Spleen (tissue), 11 donors: ENCODE measurements at regions not wholly inside any gene's neighbourhood (a gene's known extent, or its start where the extent isn't known, plus 50 kb on each side); places are given as distances from the start of the nearest gene placed in this dataset.

Experiments used
- DNase-seq: peaks from one replicate; pipeline ENCODE4 v3.0.0-alpha.2; 2020
- H3K27ac ChIP-seq, 8 donors: fragments of 200-600 bp; sonication (generic) in 7 of 8; 1 replicate in 4 of 8; 2 replicates in 4 of 8; pipeline versions ENCODE4 v1.5.0 to v1.8.0; 2016 to 2021; ENCODE audit warnings: inconsistent platforms in 4 of 8, mild to moderate bottlenecking in 4 of 8, moderate library complexity in 1 of 8
- H3K27me3 ChIP-seq, 7 donors: fragments of 200-600 bp; sonication (generic) in 6 of 7; replicated peaks in 1 of 7; 1 replicate in 4 of 7; 2 replicates in 3 of 7; pipeline versions ENCODE4 v1.5.0 to v1.8.0; 2016 to 2021; ENCODE audit warnings: inconsistent platforms in 3 of 7, mild to moderate bottlenecking in 1 of 7
- H3K36me3 ChIP-seq, 6 donors: fragments of 200-600 bp; sonication (generic) in 5 of 6; 1 replicate in 4 of 6; 2 replicates in 2 of 6; pipeline versions ENCODE4 v1.5.0 to v1.8.0; 2016 to 2021; ENCODE audit warnings: inconsistent platforms in 2 of 6
- H3K4me1 ChIP-seq, 6 donors: fragments of 200-600 bp; sonication (generic) in 5 of 6; 1 replicate in 3 of 6; 2 replicates in 3 of 6; pipeline versions ENCODE4 v1.5.0 to v1.8.0; 2016 to 2021; ENCODE audit warnings: inconsistent platforms in 3 of 6
- H3K4me3 ChIP-seq, 8 donors: fragments of 200-600 bp; sonication (generic) in 7 of 8; 1 replicate in 4 of 8; 2 replicates in 4 of 8; pipeline versions ENCODE4 v1.5.0 to v1.8.0; 2016 to 2021; ENCODE audit warnings: inconsistent platforms in 4 of 8, mild to moderate bottlenecking in 4 of 8, moderate library complexity in 2 of 8
- H3K9me3 ChIP-seq, 8 donors: fragments of 200-600 bp; sonication (generic) in 7 of 8; 1 replicate in 4 of 8; 2 replicates in 4 of 8; pipeline versions ENCODE4 v1.5.0 to v1.8.0; 2016 to 2021; ENCODE audit warnings: inconsistent platforms in 4 of 8
- POLR2A ChIP-seq, 3 donors: fragments of 450-650 bp; IDR thresholded peaks; one replicate each; pipeline ENCODE4 v1.5.1; 2017; ENCODE audit warnings: antibody characterized with exemption in 3 of 3, mild to moderate bottlenecking in 1 of 3
- POLR2AphosphoS5 ChIP-seq, 3 donors: sonication (generic); formaldehyde crosslinking; IDR thresholded peaks; one replicate each; pipeline ENCODE4 v1.5.1; 2017; ENCODE audit warnings: antibody characterized with exemption in 3 of 3
- WGBS, 5 donors: extraction: QIAGEN DNeasy Blood & Tissue Kit in 3 of 5; methylation state at CpG; one replicate each; pipeline versions ENCODE4 v1.1.5 to v1.1.7; 2013 to 2018; 5-methylcytosine and 5-hydroxymethylcytosine counted together
- intact Hi-C: fragments of 100-400 bp; cut with DNase I; formaldehyde crosslinking; loops from one replicate; pipeline ENCODE4 v1.15.0; 2023; ENCODE audit warnings: low total_unique reads
- TF ChIP-seq, protein P1 (sequence below), 11 experiments: fragments of 200-600 bp in 7 of 11; fragments of 450-650 bp in 4 of 11; sonication (generic) in 4 of 11; IDR thresholded peaks in 8 of 11; conservative IDR thresholded peaks in 3 of 11; 1 replicate in 7 of 11; 2 replicates in 4 of 11; pipeline versions ENCODE4 v1.4.0 to v1.8.0; 2016 to 2021; ENCODE audit warnings: antibody characterized with exemption in 11 of 11, inconsistent platforms in 4 of 11, mild to moderate bottlenecking in 1 of 11
- donor health status: healthy with polysubstance abuse.
- donor health status: DM: no; HTN: no; CAD: no; lungs with moderate emphysema.
- donor health status: DM: no; HTN: no; CAD: no.
- donor health status: Bipolar disorder and iron deficiency.
- donor health status: healthy.
- donor health status: DM: no; HTN: no; CAD: no.
- donor health status: DM: yes; HTN: yes; CAD: no.

DNA sequence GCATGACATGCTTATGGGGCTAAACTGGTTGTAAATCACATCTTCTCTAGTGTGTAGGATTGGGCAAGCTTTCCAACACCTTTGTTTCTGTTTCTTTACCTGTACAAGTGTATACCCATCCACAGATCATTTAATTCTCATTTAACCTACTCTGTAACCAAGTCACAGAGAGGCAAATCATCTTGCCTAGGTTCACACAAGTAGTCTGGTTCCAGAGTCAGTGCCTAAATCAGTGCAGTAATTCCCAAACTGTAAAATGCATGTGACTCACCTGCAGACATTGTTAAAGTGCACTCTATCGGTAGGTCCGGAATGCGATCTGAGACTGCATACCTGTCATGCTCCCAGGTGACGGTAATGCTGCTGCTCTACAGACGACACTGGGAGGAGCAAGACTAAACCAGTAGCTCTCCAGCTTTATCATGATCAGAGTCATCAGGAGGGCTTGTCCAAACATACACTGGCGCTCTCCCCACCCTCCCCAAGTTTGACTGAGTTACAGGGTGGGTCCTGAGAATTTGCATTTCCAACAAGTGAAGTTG is 107.9 kb upstream of the FREM1 start:
- TF ChIP-seq POLR2A (IDR thresholded peaks at IDR 0.05), result no peak
- TF ChIP-seq, protein P1, sequence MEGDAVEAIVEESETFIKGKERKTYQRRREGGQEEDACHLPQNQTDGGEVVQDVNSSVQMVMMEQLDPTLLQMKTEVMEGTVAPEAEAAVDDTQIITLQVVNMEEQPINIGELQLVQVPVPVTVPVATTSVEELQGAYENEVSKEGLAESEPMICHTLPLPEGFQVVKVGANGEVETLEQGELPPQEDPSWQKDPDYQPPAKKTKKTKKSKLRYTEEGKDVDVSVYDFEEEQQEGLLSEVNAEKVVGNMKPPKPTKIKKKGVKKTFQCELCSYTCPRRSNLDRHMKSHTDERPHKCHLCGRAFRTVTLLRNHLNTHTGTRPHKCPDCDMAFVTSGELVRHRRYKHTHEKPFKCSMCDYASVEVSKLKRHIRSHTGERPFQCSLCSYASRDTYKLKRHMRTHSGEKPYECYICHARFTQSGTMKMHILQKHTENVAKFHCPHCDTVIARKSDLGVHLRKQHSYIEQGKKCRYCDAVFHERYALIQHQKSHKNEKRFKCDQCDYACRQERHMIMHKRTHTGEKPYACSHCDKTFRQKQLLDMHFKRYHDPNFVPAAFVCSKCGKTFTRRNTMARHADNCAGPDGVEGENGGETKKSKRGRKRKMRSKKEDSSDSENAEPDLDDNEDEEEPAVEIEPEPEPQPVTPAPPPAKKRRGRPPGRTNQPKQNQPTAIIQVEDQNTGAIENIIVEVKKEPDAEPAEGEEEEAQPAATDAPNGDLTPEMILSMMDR (IDR thresholded peaks at IDR 0.05 in 8 of 11, conservative IDR thresholded peaks at IDR 0.05 in 3 of 11), result no peak
- no peak for TF ChIP-seq POLR2AphosphoS5 (IDR thresholded peaks at IDR 0.05)
- no peak for DNase-seq
- H3K4me1 ChIP-seq, result no peaks in the 10 kb centered on the region
- no peaks in the 10 kb centered on the region for H3K9me3 ChIP-seq
- H3K27me3 ChIP-seq, result no peaks in the 10 kb centered on the region
- H3K27ac ChIP-seq, result no peak overlapping the region
- H3K36me3 ChIP-seq, result no peaks in the 10 kb centered on the region
- intact Hi-C loops, result no loop called here
- no peak overlapping the region for H3K4me3 ChIP-seq
- WGBS, 5 donors, result 86 to 94% (median 94%) methylated on average over 5 to 6 of the region's 6 CpGs

DNA sequence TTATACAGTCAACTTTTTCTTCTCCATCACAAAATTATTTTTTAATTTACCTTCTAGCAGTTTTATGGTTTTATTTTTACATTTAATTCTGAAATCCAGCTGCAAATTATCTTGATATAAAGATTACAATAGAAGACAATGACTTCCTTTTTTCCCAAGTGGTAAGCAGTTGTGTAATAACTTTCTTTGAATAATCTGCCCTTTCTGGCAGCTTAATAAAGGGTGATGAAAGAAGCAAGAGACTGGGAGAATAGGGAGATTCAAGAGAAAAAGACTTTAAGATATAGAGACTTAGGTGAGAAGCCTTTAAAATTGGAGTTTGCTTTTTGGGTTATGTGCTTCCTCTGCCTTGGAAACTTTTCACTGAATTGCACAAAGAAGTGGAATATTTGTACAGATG is 100.4 kb upstream of the FREM1 start:
- Histone ChIP-seq H3K27me3 (no peaks in the 10 kb centered on the region), H3K4me3 (no peak overlapping the region), H3K36me3 (no peaks in the 10 kb centered on the region), H3K4me1 (no peaks in the 10 kb centered on the region), H3K9me3 (peaks cover 0 to 4% (median 0%) of the 10 kb centered on the region in 8 donors), H3K27ac (no peak overlapping the region)
- TF ChIP-seq POLR2AphosphoS5 (IDR thresholded peaks at IDR 0.05) (no peak), POLR2A (IDR thresholded peaks at IDR 0.05) (no peak)
- TF ChIP-seq, protein P1 (IDR thresholded peaks at IDR 0.05 in 8 of 11, conservative IDR thresholded peaks at IDR 0.05 in 3 of 11), result no peak
- no peak for DNase-seq
- intact Hi-C loops, result no loop called here

DNA sequence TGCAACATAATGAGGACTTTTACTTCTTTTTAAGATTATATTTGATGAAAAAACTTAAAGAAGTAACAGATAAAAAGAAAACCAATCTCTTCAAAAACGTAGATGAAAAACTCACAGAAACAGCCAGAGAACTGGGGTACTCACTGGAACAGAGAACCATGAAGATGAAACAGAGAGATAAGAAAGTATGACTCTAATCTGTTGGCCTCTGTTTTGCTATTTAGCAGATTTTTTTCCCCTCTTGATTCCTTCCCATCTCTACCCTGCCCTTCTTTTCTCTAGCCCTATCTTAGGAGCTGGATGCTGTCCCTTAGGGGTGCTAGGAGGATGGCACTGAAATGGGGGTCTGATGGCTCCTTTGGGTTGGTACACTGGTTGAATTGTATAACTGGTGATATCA is 97.5 kb upstream of the FREM1 start:
- Histone ChIP-seq H3K27ac (no peak overlapping the region), H3K9me3 (peaks cover 0 to 4% (median 0%) of the 10 kb centered on the region in 8 donors), H3K4me3 (no peak overlapping the region), H3K36me3 (no peaks in the 10 kb centered on the region), H3K4me1 (no peaks in the 10 kb centered on the region), H3K27me3 (no peaks in the 10 kb centered on the region)
- intact Hi-C loops, result no loop called here
- 41 to 63% (median 44%) methylated on average over 1 of the region's 1 CpG for WGBS, 5 donors
- TF ChIP-seq, protein P1 (IDR thresholded peaks at IDR 0.05 in 8 of 11, conservative IDR thresholded peaks at IDR 0.05 in 3 of 11), result no peak
- TF ChIP-seq POLR2AphosphoS5 (IDR thresholded peaks at IDR 0.05) (no peak), POLR2A (IDR thresholded peaks at IDR 0.05) (no peak)
- DNase-seq, result no peak

DNA sequence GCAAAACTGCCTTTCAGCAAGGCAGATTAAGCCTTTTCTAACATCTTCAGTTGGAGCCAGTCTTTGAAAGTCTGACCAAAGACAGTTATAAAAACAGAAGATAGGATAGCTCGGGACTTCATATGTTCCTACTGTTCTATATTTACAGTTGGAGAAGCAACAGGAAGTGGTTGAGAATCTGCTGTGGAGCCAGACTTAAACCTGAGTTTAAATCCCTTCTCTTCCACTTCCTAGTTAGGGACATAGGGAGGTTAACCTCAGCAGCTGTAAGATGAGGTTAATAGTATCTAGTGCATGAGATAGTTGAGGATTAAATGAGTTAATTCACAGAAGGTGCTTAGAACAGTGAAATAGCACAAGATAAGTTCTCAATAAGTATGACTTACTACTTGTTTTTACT is 84.5 kb upstream of the FREM1 start:
- Histone ChIP-seq H3K36me3 (no peaks in the 10 kb centered on the region), H3K4me3 (no peak overlapping the region), H3K27me3 (peaks cover 0 to 19% (median 0%) of the 10 kb centered on the region in 7 donors), H3K4me1 (peaks cover 0 to 25% (median 8%) of the 10 kb centered on the region in 6 donors), H3K27ac (no peak overlapping the region), H3K9me3 (peaks cover 0 to 3% (median 0%) of the 10 kb centered on the region in 8 donors)
- no peak for DNase-seq
- intact Hi-C loops, result no loop called here
- 13 to 33% (median 22%) methylated on average over 1 of the region's 1 CpG for WGBS, 5 donors
- no peak for TF ChIP-seq POLR2A (IDR thresholded peaks at IDR 0.05)
- TF ChIP-seq, protein P1 (IDR thresholded peaks at IDR 0.05 in 8 of 11, conservative IDR thresholded peaks at IDR 0.05 in 3 of 11), result no peak
